HG03060 (cell line): ENCODE measurements at regions not wholly inside any gene's neighbourhood (a gene's known extent, or its start where the extent isn't known, plus 50 kb on each side); places are given as distances from the start of the nearest gene placed in this dataset.

ENCODE experiments used
- ATAC-seq: cut with Tn5 transposase; IDR thresholded peaks from one replicate; pipeline ENCODE4 v1.9.1; 2021; ENCODE audit warnings: low read depth, moderate number of reproducible peaks; ENCODE audit not compliant: unreplicated experiment

DNA sequence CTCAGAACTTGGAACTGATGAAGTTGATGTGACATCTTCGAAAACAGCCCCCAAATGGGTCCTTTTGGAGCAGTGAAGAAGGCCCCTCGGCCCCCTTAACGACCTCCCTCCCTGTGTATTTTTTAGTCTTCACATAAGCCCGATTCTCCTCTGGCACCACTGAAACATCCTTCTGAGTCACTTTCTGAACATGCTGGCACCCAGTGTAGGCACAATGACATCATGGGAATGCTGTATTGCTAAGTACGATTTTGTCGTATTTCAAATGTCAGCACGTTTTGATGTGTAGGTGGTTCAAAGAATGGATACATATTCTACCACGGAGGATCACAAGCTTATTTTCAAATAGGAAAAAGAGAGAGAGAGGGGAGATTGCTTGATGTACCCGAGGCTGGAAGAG lies 111.7 kb upstream of the RIOK3 start:
- ATAC-seq = no peak

DNA sequence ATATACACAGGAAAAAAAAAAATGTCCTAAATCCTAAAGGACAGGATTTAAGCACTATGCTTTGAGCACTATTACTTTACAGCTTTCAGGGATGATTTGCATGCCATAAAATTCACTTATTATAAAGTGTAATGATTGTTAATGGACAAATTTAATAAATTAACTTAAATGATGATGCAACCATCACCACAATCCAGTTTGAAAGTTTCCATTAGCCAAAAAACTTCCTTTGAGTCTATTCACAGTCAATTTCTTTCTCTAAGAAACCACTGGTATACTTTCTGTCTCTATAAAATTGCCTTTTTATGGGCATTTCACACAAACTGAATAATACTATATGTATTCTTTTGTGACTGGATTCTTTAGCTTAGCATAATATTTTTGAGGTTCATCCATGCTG lies 111.1 kb upstream of the RIOK3 start:
- ATAC-seq = no peak

DNA sequence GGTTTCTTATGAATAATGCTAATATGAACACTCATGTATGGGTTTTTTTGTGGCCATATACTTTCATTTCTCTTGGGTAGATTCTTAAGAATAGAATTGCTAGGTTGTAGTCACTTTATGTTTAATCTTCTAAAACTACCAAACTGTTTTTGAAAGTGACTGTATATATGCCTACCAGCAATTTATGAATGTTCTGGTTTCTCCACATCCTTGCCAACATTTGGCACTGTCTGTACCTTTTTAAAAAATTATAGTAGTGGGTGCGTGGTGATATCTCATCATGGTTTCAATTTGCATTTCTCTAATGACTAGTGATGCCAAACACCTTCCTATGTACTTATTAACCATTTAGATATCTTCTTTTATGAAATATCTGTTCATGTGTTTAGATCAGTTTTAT lies 110.6 kb upstream of the RIOK3 start:
- ATAC-seq = no peak

DNA sequence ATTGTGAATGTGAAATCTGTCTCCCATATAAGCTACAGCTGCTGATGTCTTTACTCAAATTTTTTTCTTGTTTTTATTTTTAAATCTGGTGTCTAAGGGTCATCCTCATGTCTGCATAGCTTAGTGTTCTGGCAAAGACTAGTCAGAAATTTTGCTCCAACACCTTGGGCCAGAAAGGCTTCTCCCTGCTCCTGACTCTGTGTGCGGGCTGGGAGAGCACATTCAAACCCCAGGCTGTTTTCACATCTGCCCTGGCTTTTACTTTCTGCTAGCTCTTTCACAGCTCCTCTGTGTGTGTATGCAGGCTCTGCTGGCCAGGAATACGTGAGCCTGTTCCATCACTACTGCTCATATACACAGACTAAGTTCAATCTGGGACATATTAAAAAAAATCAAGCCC lies 102.9 kb upstream of the RIOK3 start:
- ATAC-seq = no peak

DNA sequence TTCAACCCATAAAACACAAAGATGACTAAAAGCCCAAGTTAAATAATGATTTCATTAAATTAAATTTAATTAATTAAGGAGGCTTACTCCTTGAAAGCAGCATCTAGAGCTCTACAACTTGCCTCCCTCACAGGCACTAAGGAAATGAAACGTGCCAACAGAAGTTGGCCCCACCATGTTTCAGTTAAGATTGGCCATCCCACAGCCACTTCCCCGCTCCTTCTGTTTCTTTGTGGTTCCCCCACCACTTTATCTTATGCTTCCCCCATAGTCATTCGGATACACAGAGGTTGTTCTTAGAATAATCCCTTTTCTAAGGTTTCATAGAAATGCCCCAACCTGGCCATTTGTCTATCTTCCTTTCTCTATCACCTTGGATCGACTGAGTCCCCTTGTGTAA lies 101.6 kb upstream of the RIOK3 start:
- no peak for ATAC-seq

DNA sequence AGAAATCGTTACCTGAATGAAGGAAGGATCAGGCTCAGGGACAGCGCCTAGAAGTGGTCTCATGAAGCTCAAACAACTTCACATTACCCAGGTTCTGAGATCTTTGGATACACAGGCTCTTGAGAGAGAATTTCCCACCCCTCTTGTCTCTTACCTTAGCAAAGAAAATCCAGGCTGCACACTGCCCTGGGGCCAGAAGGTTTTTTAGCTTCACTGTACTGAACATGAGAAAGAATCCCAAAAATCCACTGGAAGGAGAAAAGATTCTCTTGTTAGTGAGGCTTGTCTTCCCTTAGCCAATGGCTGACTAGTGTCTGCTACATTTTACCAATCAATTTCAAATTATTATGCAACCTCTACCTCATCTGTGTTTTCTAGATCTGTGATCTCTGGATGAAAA lies 101.0 kb upstream of the RIOK3 start:
- no peak for ATAC-seq

DNA sequence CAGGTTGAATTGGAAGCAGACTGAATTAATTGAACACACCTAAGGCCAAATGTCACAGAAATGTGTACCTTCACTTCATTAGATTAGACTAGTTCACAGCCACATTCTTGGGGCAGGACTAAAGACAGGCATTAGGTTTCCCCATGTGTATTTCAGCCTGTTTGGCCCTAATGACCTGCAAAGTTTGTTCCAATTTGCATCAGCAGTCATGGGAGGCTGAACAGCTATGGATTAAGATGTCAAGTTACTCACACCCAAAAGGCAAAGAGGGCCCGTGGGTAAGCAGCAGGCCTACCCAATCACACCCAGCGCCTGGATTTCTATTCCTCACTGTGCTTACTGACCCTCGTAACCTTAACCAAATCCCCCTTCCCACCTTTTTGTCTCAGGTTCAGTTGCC lies 99.6 kb upstream of the RIOK3 start:
- no peak for ATAC-seq

DNA sequence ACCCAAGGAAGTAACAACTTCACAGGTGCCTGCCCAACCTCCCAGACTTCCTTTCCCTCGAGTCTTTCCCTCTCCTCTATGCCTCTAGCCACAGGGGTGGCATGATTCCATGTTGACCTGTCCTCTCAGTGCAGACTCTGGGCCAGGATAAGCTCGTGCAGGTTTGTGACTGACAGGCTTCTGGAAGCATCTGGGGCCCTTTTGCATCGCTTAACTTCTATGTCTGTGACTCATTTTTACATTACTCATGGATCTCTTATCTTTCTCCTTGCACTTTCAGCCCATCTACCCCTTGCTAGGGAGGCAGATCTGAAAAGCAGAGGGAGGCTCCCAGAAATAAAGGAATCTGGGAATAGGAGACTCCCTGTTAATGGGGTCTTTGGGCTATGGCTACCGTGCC lies 98.5 kb upstream of the RIOK3 start:
- no peak for ATAC-seq

DNA sequence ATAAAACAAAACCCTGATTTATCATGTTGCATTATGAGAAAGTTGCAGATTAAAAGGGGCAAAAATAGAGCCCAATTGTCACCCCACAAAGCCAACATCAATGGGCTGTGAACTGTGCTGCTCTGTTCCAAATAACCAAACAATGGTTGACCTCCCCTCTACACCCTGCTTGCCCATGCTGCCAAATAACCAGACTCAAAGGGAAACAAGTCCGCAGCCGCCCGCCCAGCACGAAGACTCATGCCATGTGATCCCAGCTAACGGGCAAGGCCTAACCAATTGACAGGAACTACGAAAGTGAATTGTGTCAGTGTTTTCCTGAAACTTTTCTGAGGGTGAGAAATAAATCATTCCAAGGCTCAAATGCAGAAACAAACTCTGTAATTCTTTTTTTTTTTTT lies 97.9 kb upstream of the RIOK3 start:
- ATAC-seq = no peak

DNA sequence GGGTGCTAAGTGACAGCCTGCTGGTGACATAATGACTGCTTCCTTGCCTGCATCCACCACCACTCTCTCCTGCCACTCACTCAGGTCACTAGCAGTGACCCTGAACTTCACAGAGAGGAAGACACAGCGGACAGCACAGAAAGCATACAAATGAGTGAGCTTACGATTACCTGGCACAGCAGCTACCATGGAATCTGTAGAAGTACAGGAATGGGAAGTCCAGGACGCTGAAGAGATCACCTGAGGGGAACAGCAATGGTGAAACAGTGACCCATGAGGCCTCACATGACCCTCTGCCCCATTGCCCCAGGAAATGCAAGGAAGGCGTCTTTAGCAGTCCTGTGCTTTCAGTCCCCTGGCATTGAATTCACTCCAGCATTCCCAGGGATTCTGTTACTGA lies 96.7 kb upstream of the RIOK3 start:
- ATAC-seq = no peak

DNA sequence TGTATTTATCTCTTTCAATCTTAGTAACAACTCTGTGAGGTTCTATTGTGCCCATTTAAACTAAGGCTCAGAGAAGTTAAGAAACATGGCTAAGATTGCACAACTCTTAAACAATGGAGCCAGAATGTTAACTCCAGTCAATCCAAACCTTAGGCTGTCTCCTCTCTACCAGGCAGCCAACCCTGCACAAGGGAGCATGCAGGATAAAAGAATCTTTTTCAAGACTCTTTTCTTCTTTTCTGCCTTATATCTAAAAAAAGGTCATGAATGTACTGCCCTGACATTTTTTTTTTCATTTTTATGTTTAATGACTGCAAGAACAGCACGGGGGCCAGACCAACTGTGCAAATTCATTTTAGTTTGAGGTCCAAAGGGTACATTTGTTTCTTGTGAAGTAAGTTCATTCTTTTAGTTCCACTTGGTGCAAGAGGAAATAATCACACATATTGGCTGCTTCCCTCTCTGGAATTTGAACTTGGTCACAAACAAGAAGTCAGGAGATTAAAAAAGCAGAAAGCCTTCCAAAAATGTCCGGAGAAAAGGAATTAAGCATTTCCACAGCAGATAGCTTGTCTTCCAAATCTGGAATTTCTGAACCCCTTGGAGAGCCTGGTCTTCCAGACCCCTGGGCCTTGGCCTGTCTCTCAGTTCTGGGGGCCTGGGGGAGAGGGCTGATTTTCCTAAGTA lies 96.0 kb upstream of the RIOK3 start:
- ATAC-seq = no peak

DNA sequence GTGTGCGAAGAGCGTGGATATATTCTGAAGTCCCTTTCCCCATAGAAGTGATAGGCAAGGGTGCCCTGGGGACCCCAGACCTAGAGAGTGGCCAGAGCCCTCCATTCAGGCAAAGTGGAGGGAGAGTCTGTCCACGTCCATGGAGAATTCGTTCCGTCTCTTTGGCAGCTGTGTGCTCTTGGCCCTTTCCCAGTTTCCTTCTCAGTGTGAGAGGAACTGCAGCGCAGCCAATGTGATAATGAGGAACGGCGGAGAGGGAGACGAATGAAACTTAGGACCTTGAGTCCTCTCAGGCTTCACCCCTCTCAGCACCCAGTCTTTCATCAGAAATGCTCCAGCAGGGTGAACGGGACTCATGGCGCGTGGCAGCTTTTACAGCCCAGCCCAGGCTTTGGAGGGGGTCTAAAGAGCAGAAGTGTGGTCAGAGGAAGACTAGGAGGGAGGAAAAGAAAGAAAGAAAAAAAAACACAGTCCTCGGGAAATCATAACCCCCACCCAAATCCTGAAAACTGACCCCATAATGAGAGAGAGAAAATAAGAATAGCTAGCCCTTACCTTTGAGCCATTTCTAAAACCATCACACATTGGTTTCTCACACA lies 95.0 kb upstream of the RIOK3 start:
- no peak for ATAC-seq

DNA sequence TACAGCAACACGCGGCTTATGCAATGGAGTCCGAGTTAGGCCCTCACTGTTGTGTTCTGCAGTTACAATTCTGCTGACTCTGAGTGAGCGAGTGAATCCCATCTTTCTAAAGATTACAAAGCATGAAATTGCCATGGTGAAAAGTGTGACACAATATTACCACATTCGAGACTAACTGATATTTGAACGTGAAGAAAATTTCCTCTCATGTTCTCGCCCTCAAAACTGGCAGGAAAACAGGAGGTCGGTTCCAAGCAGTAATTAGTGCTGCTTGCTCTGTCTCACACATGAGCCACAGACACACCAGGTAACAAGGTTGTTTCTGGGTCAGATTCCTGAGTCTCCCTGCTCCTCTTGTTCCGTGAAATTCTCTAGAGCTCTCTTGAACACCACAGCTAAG lies 93.7 kb upstream of the RIOK3 start:
- ATAC-seq = no peak

DNA sequence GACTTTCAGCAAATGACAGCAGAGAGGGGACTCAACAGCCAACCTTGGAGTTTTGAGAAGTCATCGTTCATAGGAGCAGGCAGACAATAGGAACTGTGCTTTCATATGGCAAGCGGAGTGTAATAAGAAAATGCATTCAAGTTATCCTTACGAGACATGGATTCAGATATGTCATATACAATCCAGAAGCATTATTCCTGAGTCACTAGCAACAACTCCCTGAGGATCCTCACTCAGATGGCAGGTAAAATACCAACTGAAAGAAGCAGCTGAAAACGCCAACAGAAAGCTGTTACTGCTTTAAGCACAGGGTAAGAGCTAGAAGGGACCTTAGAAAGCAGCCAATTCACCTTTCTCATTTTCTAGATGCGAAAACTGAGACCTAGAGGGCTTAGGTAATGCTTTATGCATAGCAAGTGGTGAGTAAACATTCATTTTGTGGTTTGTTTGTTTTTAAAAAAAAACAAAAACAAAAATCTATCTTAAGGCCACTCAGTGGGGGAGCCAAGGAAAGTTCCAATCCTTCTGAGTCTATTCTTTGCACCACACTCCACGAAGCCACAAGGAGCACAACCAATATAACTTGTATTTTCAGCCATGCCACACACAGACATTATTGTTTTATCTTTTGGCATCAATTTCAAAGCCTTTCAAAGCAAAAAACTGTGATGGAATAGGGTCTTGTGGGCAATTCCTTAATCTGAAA lies 89.1 kb upstream of the RIOK3 start:
- no peak for ATAC-seq

DNA sequence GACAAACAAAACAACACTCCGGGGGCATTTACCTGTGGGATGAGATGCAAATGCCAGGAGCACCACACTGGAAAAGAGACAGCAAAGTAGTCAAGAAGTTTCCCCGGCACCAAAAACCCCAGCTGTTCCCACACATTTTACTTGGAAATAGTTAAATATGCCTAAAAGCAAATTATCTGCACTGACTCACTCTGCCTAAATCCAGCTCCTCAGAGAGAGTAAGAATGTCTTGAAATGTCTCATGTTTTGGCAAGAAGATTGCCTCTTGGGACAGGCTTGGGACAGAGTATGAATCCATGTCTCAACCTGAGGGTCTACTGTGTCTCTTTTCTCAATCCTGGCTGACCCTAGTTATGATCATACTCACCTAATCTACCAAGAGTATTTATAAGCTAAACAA lies 87.5 kb upstream of the RIOK3 start:
- no peak for ATAC-seq

DNA sequence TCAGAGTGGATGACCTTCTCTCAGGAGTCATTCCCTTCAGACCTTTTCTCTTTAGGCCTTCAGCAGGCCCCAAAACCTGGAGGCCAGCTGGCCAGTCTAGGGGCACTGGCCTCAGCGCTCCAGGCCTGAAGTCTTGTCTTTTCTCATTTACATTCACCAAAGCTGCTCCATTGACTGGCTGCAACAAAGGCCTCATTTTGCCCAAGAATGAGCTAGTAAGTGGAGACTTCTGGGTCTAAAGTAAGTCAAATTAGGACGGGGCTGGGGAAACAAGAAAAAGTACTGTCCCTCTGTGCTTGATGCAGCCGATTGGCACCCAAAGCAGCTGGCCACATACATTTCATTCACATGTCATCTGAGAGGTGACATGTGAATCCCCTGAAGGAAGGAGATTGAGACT lies 83.8 kb upstream of the RIOK3 start:
- no peak for ATAC-seq

DNA sequence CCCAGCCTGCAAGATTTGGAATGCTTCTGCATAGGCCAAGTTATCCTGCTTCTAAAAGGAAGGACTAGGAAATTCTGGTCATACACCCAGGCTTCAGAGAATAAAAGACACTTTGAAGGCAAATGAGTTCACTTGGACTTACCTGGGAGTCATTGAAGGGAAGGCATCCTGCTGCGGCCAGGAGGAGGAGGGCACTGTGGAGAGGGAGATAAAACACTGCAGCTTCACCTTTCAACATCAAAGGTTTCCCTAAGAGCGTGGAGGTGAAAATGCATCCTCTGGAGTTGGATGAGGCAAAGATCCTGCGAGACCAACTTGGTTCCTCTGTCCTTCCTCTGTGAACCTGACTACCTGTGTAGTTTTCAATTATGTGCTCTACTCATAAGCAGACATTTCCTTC lies 79.5 kb upstream of the RIOK3 start:
- no peak for ATAC-seq

DNA sequence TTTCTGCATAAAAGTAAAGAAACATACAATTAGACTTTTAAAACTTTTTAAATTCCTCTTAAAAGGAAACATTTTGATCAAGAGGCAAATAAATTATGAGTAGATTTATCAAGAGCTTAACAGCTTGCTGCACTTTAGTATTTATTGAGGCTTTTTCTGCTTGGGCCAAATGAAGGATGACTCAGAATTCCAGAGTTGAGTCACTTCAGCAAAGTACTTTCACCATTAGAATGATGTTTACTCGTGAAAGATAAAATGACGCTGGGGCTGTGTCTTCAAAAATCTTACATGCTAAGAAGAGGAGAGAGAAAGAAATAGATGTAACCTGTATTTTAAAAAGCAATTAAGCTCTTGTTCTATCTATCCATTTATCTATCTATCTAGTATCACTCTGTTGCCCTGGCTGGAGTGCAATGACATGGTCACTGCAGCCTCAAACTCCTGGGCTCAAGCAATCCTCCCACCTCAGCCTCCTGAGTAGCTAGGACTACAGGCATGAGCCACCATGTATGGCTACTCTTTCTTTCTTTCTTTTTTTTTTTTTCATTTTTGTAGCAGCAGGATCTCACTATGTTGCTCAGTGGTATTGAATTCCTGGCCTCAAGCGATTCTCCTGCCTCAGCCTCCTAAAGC lies 75.3 kb upstream of the RIOK3 start:
- ATAC-seq = peak; percentile 66

DNA sequence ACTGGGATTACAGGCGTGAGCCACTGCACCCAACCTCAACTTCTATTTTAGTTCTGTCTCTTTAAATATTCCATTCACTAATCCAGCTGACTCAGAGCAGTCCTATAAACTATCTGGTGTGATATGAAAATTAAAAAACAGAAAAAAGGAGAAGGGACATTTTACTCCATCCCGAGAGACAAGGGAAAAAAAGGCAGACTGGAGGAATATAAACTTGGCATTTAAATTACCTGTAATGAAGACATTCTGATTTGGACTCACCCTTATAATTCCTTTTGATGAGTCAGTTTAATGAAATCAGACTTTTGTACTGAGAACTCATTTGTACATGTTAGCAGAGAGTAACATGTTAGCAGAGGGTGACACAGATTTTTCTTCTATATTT lies 74.8 kb upstream of the RIOK3 start:
- no peak for ATAC-seq

DNA sequence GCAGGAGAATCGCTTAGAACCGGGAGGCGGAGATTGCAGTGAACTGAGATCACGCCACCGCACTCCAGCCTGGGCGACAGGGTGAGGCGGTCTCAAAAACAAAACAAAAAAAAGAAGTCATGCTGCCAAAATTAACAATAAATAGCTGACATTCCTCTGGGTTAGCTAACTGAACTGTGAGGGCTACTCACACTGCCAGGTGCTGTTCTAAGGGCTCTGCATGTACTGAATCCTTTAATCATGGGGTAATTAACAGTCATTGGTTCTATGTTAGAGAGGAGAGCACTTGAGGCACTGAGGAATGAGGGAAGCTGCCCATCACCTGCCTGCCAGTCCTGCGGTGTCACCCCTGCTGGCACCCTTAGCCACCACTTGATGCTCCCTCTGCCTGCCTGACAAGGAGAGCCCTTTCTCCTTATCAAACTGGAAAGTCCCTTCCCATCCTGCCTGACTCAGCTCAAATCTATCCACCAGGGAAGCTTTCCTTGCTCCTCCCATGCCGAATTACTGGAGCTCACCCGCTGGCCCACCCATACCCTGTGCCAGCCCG lies 73.0 kb upstream of the RIOK3 start:
- no peak for ATAC-seq

DNA sequence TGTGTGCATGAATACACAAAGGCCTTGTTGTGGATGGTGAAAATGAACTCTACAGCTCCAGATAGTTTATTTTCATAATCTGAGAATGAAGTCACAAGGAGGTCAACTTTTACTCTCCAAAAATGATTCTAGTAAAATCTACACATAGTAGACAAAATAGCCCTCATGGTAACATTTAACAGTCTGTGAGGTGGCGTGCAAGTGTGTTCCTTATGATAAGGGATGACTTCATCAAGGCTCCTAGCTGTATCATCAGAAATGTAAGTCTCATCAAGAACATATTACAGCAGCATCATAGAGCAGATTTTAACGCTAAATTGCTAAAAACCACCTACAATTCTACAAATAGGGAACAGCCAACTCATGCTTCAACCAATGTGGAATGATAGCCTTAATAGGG lies 72.3 kb upstream of the RIOK3 start:
- ATAC-seq = no peak
